HG02610 (cell line): ENCODE measurements at regions not wholly inside any gene's neighbourhood (a gene's known extent, or its start where the extent isn't known, plus 50 kb on each side); places are given as distances from the start of the nearest gene placed in this dataset.

Experiments
- ATAC-seq: cut with Tn5 transposase; IDR thresholded peaks from one replicate; pipeline ENCODE4 v1.9.1; 2021; ENCODE audit warnings: mild to moderate bottlenecking, moderate library complexity; ENCODE audit not compliant: unreplicated experiment

- no peak for ATAC-seq
Measured at GRCh38 chr4:137688651-137689050, 156.4 kb upstream of the PCDH18 start.

GRCh38 chr4:137685357-137685756 lies 153.1 kb upstream of the PCDH18 start:
- no peak for ATAC-seq

- ATAC-seq, result no peak
Measured at GRCh38 chr4:137681081-137681480, 148.8 kb upstream of the PCDH18 start.

GRCh38 chr4:137678796-137679195 lies 146.5 kb upstream of the PCDH18 start:
- ATAC-seq, result no peak

GRCh38 chr4:137677863-137678262 lies 145.6 kb upstream of the PCDH18 start:
- ATAC-seq, result no peak

GRCh38 chr4:137676357-137676998 lies 144.2 kb upstream of the PCDH18 start:
- ATAC-seq, result no peak

GRCh38 chr4:137674066-137674465 lies 141.8 kb upstream of the PCDH18 start:
- no peak for ATAC-seq

GRCh38 chr4:137668885-137669545 lies 136.7 kb upstream of the PCDH18 start:
- ATAC-seq, result no peak

- no peak for ATAC-seq
Measured at GRCh38 chr4:137664416-137664815, 132.1 kb upstream of the PCDH18 start.

GRCh38 chr4:137664046-137664387 lies 131.7 kb upstream of the PCDH18 start:
- ATAC-seq, result no peak

- no peak for ATAC-seq
Measured at GRCh38 chr4:137663251-137664045, 131.2 kb upstream of the PCDH18 start.

- no peak for ATAC-seq
Measured at GRCh38 chr4:137661693-137662092, 129.4 kb upstream of the PCDH18 start.

GRCh38 chr4:137660211-137660610 lies 127.9 kb upstream of the PCDH18 start:
- ATAC-seq, result no peak

GRCh38 chr4:137659431-137659830 lies 127.1 kb upstream of the PCDH18 start:
- no peak for ATAC-seq

- ATAC-seq, result no peak
Measured at GRCh38 chr4:137656661-137657060, 124.4 kb upstream of the PCDH18 start.

GRCh38 chr4:137655302-137655701 lies 123.0 kb upstream of the PCDH18 start:
- ATAC-seq, result no peak

GRCh38 chr4:137651128-137651527 lies 118.8 kb upstream of the PCDH18 start:
- ATAC-seq, result no peak

- no peak for ATAC-seq
Measured at GRCh38 chr4:137649711-137650450, 117.6 kb upstream of the PCDH18 start.

GRCh38 chr4:137648531-137648930 lies 116.2 kb upstream of the PCDH18 start:
- ATAC-seq, result no peak

GRCh38 chr4:137647375-137647774 lies 115.1 kb upstream of the PCDH18 start:
- ATAC-seq, result peak; percentile 65

GRCh38 chr4:137644201-137644600 lies 111.9 kb upstream of the PCDH18 start:
- no peak for ATAC-seq
